ENCODE measurements at regions not wholly inside any gene's neighbourhood (a gene's known extent, or its start where the extent isn't known, plus 50 kb on each side); places are given as distances from the start of the nearest gene placed in this dataset.

- TF ChIP-seq FOXP2 (optimal IDR thresholded peaks at IDR 0.05; ENCODE audit: control extremely low read depth, extremely low read length, insufficient read depth) (no peak), POLR2AphosphoS5 (IDR thresholded peaks at IDR 0.05; ENCODE audit: borderline replicate concordance, low read depth, low read length) (no peak), EZH2 (IDR thresholded peaks at IDR 0.05) (no peak)
These were observed 220.0 kb upstream of the MBL2 start for GRCh38 chr10:52992567-52992966.

Measured in SK-N-MC (cell line).